Karpas-422 (cell line): ENCODE measurements at regions not wholly inside any gene's neighbourhood (a gene's known extent, or its start where the extent isn't known, plus 50 kb on each side); places are given as distances from the start of the nearest gene placed in this dataset.
A peak's percentile ranks its signal among the peaks of the same experiment; 100 is the strongest.

Source experiments
- DNase-seq: peaks from one replicate; pipeline ENCODE4 v3.0.0-alpha.2; 2015
- H2AFZ ChIP-seq: fragments of 200-600 bp; sonication (generic); 2 replicates; pipeline ENCODE4 v1.6.1; 2014; ENCODE audit warnings: antibody characterized with exemption, low read length, mixed read lengths
- H3K27ac ChIP-seq: fragments of 200-600 bp; sonication (generic); 2 replicates; pipeline ENCODE4 v1.5.1; 2014; ENCODE audit warnings: mild to moderate bottlenecking, low read length, moderate library complexity
- H3K27me3 ChIP-seq: fragments of 200-600 bp; sonication (generic); 2 replicates; pipeline ENCODE4 v1.6.1; 2014; ENCODE audit warnings: low read length, mixed read lengths
- H3K36me3 ChIP-seq: fragments of 200-600 bp; sonication (generic); 2 replicates; pipeline ENCODE4 v1.6.1; 2014; ENCODE audit warnings: low read length, mixed read lengths; ENCODE audit not compliant: insufficient read depth
- H3K4me1 ChIP-seq: fragments of 200-600 bp; sonication (generic); 2 replicates; pipeline ENCODE4 v1.6.1; 2014; ENCODE audit warnings: mild to moderate bottlenecking, low read length, mixed read lengths
- H3K4me2 ChIP-seq: fragments of 200-600 bp; sonication (generic); 2 replicates; pipeline ENCODE4 v1.6.1; 2014; ENCODE audit warnings: low read length, low read depth, mild to moderate bottlenecking; ENCODE audit not compliant: poor library complexity, severe bottlenecking
- H3K4me3 ChIP-seq: fragments of 200-600 bp; sonication (generic); 2 replicates; pipeline ENCODE4 v1.5.1; 2014; ENCODE audit warnings: mild to moderate bottlenecking, antibody characterized with exemption, low read length, mixed read lengths
- H3K79me2 ChIP-seq: fragments of 200-600 bp; sonication (generic); 2 replicates; pipeline ENCODE4 v1.6.1; 2014; ENCODE audit warnings: mild to moderate bottlenecking, low read length, mixed read lengths
- H3K9ac ChIP-seq: fragments of 200-600 bp; sonication (generic); 2 replicates; pipeline ENCODE4 v1.6.0; 2014; ENCODE audit warnings: low read length
- H3K9me2 ChIP-seq: fragments of 200-600 bp; sonication (generic), shearing (Covaris generic); replicated peaks from 2 replicates; pipeline ENCODE4 v1.6.0; 2014; ENCODE audit warnings: mild to moderate bottlenecking, low read length, moderate library complexity; ENCODE audit not compliant: insufficient read depth
- H3K9me3 ChIP-seq: fragments of 300-700, 200-600 bp; sonication (generic); 2 replicates; pipeline ENCODE4 v1.6.1; 2014; ENCODE audit warnings: low read length, mixed read lengths
- H4K20me1 ChIP-seq: fragments of 200-600 bp; sonication (generic); 2 replicates; pipeline ENCODE4 v1.6.1; 2014; ENCODE audit warnings: mild to moderate bottlenecking, antibody characterized with exemption, low read length, low read depth; ENCODE audit not compliant: insufficient read depth

- H3K27ac ChIP-seq: no peak overlapping the region
- no peaks in the 10 kb centered on the region for H3K27me3 ChIP-seq
- no peak for DNase-seq
- no peak overlapping the region for H3K4me2 ChIP-seq
- H2AFZ ChIP-seq: no peak overlapping the region
- no peaks in the 10 kb centered on the region for H3K9me3 ChIP-seq
- no peaks in the 10 kb centered on the region for H3K36me3 ChIP-seq
- H3K9me2 ChIP-seq: no peaks in the 10 kb centered on the region
- H3K4me1 ChIP-seq: no peaks in the 10 kb centered on the region
- no peak overlapping the region for H3K9ac ChIP-seq
- H3K4me3 ChIP-seq: no peak overlapping the region
- H4K20me1 ChIP-seq: no peaks in the 10 kb centered on the region
- no peaks in the 10 kb centered on the region for H3K79me2 ChIP-seq
Measured at GRCh38 chr3:161444694-161445077, 51.9 kb upstream of the OTOL1 start.

DNA sequence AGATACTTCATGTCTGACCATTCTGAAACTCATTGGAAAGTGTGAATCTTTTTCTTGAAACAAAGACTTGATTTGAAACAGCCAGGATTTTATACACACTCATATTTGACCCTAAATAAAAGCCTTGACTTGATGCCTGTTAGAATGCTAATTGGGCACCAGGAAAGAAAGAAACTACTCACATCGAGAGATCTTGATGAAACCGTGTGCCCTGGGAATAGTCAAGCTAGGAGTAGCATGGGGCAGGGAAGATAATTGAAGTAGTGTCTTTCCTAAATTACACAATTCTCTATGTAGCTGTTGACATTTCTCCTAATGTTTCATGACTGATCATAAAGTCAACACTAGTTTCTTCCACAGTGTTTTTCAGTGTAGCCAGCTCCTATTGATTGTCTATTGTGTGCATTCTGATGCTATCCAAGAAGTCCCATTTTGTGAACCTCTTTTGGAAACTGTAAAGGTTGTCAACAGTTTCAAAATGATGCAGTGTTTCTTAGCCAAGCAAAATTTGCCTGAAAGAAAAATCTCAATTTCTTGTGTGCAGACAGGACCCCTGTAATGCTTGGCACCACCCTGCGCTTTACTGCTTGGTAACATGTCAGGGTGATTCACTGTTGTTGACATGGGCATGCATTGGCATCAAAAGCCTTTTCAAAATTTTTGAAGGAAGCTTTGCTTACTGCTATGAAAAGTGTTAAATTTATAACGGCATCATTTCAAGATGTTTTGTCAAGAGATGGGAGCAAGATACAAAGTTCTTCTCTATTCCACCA lies 52.5 kb upstream of the OTOL1 start:
- Histone ChIP-seq H3K9ac (no peak overlapping the region), H3K9me3 (no peaks in the 10 kb centered on the region), H3K4me3 (no peak overlapping the region), H3K9me2 (no peaks in the 10 kb centered on the region), H3K79me2 (no peaks in the 10 kb centered on the region), H4K20me1 (no peaks in the 10 kb centered on the region), H3K4me2 (no peak overlapping the region), H3K27me3 (no peaks in the 10 kb centered on the region), H3K27ac (no peak overlapping the region), H2AFZ (no peak overlapping the region), H3K36me3 (no peaks in the 10 kb centered on the region), H3K4me1 (no peaks in the 10 kb centered on the region)
- no peak for DNase-seq

DNA sequence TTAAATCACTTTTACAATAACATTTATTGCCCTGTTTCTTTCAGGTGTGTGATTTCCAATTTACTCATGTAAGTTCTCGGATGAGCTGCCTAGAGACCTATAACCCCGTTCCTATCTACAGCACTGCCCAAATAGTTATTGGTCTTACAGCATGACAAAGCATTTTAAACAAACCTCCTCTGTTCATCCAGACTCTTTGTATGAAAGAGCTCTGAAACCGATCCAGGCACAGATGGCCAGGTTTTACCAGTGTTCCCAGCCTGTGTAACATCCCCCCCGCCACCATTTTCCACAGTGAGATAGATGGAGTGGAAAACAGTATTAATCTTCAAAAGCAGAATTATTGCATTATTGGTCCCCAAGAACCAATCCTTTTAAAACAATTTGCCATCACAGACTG lies 59.0 kb upstream of the SPTSSB start:
- Histone ChIP-seq H3K36me3 (no peaks in the 10 kb centered on the region), H3K27me3 (no peaks in the 10 kb centered on the region), H3K9me2 (no peaks in the 10 kb centered on the region), H3K79me2 (no peaks in the 10 kb centered on the region), H3K4me3 (no peak overlapping the region), H3K27ac (no peak overlapping the region), H4K20me1 (no peaks in the 10 kb centered on the region), H3K4me2 (no peak overlapping the region), H3K9ac (no peak overlapping the region), H3K9me3 (no peaks in the 10 kb centered on the region), H3K4me1 (no peaks in the 10 kb centered on the region), H2AFZ (no peak overlapping the region)
- DNase-seq: no peak

- Histone ChIP-seq H3K27ac (no peak overlapping the region), H3K4me2 (no peak overlapping the region), H3K79me2 (no peaks in the 10 kb centered on the region), H2AFZ (no peak overlapping the region), H3K4me3 (no peak overlapping the region), H3K9me3 (no peaks in the 10 kb centered on the region), H4K20me1 (no peaks in the 10 kb centered on the region), H3K27me3 (no peaks in the 10 kb centered on the region), H3K9ac (no peak overlapping the region), H3K4me1 (no peaks in the 10 kb centered on the region), H3K9me2 (no peaks in the 10 kb centered on the region), H3K36me3 (no peaks in the 10 kb centered on the region)
- DNase-seq: no peak
Measured at GRCh38 chr3:161427347-161427746, 56.0 kb upstream of the SPTSSB start.

DNA sequence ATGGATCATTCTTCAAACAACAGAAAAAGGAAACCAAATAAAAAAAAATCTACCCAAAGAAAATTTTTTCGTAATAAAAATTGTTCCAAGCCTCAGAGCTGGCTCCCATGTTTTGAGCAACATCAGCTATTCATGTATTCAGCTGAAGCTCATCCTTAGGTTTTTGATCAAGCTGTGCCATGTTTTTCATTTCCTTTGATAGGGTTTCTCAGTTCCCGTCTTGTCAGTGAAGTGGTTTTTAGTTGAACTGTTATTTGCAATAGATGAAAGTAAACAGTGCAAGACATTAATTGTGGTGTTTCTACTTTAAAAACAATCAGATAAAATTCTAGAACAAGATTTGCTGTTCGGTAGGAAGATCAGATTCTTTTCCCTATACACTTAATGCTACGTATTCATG lies 55.4 kb upstream of the SPTSSB start:
- no peaks in the 10 kb centered on the region for H3K27me3 ChIP-seq
- no peaks in the 10 kb centered on the region for H3K9me3 ChIP-seq
- H3K9ac ChIP-seq: no peak overlapping the region
- no peaks in the 10 kb centered on the region for H3K4me1 ChIP-seq
- H3K27ac ChIP-seq: no peak overlapping the region
- H3K4me2 ChIP-seq: no peak overlapping the region
- H2AFZ ChIP-seq: no peak overlapping the region
- DNase-seq: no peak
- H4K20me1 ChIP-seq: no peaks in the 10 kb centered on the region
- H3K9me2 ChIP-seq: no peaks in the 10 kb centered on the region
- H3K36me3 ChIP-seq: no peaks in the 10 kb centered on the region
- no peaks in the 10 kb centered on the region for H3K79me2 ChIP-seq
- no peak overlapping the region for H3K4me3 ChIP-seq

GRCh38 chr3:161423911-161424522 lies 52.7 kb upstream of the SPTSSB start:
- no peaks in the 10 kb centered on the region for H4K20me1 ChIP-seq
- no peak overlapping the region for H3K27ac ChIP-seq
- no peaks in the 10 kb centered on the region for H3K4me1 ChIP-seq
- no peak overlapping the region for H3K4me3 ChIP-seq
- no peaks in the 10 kb centered on the region for H3K9me3 ChIP-seq
- H3K27me3 ChIP-seq: no peaks in the 10 kb centered on the region
- no peaks in the 10 kb centered on the region for H3K9me2 ChIP-seq
- no peak overlapping the region for H3K9ac ChIP-seq
- no peak overlapping the region for H2AFZ ChIP-seq
- H3K4me2 ChIP-seq: no peak overlapping the region
- no peaks in the 10 kb centered on the region for H3K79me2 ChIP-seq
- H3K36me3 ChIP-seq: no peaks in the 10 kb centered on the region
- DNase-seq: peak; percentile 71

GRCh38 chr3:161422171-161422700 lies 50.9 kb upstream of the SPTSSB start:
- no peaks in the 10 kb centered on the region for H3K4me1 ChIP-seq
- no peak overlapping the region for H2AFZ ChIP-seq
- H3K9me2 ChIP-seq: no peaks in the 10 kb centered on the region
- no peak overlapping the region for H3K27ac ChIP-seq
- no peaks in the 10 kb centered on the region for H3K27me3 ChIP-seq
- H3K9me3 ChIP-seq: no peaks in the 10 kb centered on the region
- H4K20me1 ChIP-seq: no peaks in the 10 kb centered on the region
- no peaks in the 10 kb centered on the region for H3K79me2 ChIP-seq
- DNase-seq: no peak
- no peak overlapping the region for H3K4me2 ChIP-seq
- no peak overlapping the region for H3K4me3 ChIP-seq
- no peak overlapping the region for H3K9ac ChIP-seq
- H3K36me3 ChIP-seq: no peaks in the 10 kb centered on the region
